Stimulated activated memory B cell treated with anti-CD40 and anti-IgM and Interleukin-4, amounts not matched to agents 10 μg/mL and 1 μg/mL and 100 μg/mL, for 72 hours (primary cell): ENCODE measurements at regions not wholly inside any gene's neighbourhood (a gene's known extent, or its start where the extent isn't known, plus 50 kb on each side); places are given as distances from the start of the nearest gene placed in this dataset.

Source experiments
- ATAC-seq: fragments of 150-1000 bp; cut with Tn5 transposase; 2 replicates; pipeline ENCODE4 v1.10.0; 2021
- H3K27ac Mint-ChIP-seq: one replicate; pipeline ENCODE4 v1.8.0; 2022; ENCODE audit warnings: mild to moderate bottlenecking, mixed read lengths
- H3K27me3 Mint-ChIP-seq: one replicate; pipeline ENCODE4 v1.8.0; 2022; ENCODE audit warnings: mixed read lengths
- H3K36me3 Mint-ChIP-seq: one replicate; pipeline ENCODE4 v1.8.0; 2022; ENCODE audit warnings: mixed read lengths
- H3K4me1 Mint-ChIP-seq: one replicate; pipeline ENCODE4 v1.8.0; 2022; ENCODE audit warnings: mixed read lengths
- H3K4me3 Mint-ChIP-seq: one replicate; pipeline ENCODE4 v1.8.0; 2022; ENCODE audit warnings: mild to moderate bottlenecking, moderate library complexity, mixed read lengths
- H3K9me3 Mint-ChIP-seq: one replicate; pipeline ENCODE4 v1.8.0; 2022; ENCODE audit warnings: mixed read lengths

DNA sequence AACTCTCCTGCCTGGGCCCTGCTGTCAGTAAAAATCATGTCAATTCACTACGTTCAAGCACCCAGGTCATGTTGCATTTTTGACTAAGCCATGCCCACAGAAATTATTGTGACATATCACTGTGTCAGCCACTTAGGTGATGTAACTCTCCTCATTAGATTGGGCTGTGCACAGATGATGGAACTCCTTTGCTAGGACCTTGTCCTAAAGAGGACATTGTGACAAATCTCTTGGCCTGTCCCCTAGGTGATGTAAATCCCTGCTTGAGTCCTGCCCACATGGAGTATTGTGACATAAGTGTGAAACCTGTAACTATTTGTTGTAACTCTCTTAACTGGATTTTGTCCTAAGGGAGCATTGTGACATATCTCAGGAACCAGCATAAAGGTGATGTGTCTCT lies 848.3 kb upstream of the TSPY4 start:
- Mint-ChIP-seq H3K27me3 (no peaks in the 10 kb centered on the region), H3K9me3 (no peaks in the 10 kb centered on the region), H3K27ac (no peak overlapping the region), H3K4me3 (no peak overlapping the region), H3K4me1 (no peaks in the 10 kb centered on the region), H3K36me3 (no peaks in the 10 kb centered on the region)
- no peak for ATAC-seq

DNA sequence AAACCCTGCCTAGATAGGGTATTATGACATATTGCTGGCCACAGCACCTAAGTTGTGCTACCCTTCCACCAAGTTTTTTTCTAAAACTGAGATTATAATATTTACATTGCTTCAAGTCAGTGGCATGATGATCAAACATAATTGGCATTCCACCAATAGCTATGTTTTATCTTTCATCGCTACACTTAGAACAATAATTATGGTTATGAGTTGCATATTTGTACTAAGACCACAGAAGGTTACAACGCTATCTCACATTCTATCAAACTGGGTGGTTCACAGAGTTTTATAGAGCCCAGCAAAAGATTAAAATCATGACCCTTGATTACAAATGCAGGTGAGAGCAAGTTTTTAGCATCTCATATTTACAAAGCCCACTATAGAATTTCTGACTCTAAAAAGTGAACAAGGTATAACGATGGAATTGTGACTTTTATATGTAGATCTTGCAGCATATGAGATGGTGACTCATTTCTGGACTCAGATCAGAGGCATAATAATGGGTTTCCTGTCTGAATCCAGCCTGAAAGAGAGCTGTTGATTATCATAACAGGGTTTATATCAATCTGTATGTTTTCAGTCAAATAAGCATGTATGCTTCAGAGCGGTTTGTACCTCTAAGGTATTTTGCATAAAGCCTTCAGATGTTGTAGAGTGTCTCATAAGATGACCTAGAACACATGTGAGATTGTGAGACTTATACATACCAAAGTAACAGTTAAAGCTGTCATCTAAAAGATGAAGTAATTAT lies 847.2 kb upstream of the TSPY4 start:
- no peaks in the 10 kb centered on the region for H3K9me3 Mint-ChIP-seq
- no peak overlapping the region for H3K4me3 Mint-ChIP-seq
- no peaks in the 10 kb centered on the region for H3K27me3 Mint-ChIP-seq
- no peak for ATAC-seq
- no peaks in the 10 kb centered on the region for H3K4me1 Mint-ChIP-seq
- H3K27ac Mint-ChIP-seq = no peak overlapping the region
- H3K36me3 Mint-ChIP-seq = no peaks in the 10 kb centered on the region

DNA sequence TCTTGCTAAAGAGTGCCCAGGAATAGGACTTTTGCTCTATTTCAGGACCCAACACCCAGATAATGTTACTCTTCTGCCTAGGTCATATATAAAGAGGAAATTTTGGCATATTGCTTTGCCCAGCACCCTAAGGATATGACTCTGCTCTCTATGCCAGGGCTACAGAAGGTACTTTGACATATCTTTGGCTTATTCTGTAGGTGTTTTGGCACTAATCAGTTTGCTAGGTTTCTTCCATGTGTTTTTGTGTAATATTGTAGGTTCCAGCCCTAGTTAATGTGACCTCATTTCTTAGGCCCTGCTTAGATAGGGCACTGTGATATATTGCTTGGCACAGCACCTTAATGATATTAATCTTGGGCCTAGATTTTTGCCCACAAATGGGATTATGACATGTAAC lies 842.9 kb upstream of the TSPY4 start:
- no peaks in the 10 kb centered on the region for H3K36me3 Mint-ChIP-seq
- ATAC-seq = no peak

DNA sequence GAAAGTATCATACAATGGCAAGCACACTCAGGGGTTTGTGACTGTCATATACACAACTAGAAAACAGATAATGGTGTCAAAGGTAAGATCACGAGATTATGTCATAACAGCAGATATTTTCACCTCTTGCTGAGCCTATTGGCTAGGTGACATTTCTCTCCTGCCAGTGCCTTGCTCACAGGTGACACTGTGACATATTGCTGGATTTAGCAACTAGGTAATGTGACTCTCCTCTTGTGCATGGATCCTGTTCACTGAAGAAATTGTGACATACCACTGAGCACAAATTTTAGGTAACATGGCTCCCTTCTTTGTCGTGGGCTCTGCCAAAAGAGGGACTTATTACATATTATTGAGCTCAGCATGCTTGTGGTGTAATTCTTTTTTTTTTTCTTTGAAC lies 842.0 kb upstream of the TSPY4 start:
- H3K9me3 Mint-ChIP-seq = no peaks in the 10 kb centered on the region
- no peak overlapping the region for H3K4me3 Mint-ChIP-seq
- no peaks in the 10 kb centered on the region for H3K4me1 Mint-ChIP-seq

More for the DNA sequence above, 842.9 kb upstream of the TSPY4 start:
- Mint-ChIP-seq H3K27ac (no peak overlapping the region), H3K4me1 (no peaks in the 10 kb centered on the region), H3K27me3 (no peaks in the 10 kb centered on the region), H3K9me3 (no peaks in the 10 kb centered on the region), H3K4me3 (no peak overlapping the region)

DNA sequence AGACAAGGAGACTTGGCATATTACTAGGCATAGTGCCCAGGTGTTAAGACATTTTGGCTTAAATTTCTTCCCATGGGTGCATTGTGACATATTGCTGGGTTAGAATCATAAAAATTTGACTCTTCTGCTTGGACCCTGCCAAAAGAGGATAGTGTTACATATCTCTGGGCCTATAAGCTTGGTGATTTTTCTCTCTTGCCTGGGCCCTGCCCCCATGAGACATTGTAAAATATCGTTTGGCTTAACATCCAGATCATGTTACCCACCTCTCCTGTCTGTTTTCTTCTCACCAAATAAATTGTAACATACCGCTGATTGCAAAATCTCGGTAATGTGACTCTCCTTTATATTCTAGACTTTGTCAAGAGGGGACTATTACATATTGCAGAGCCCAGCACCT lies 836.4 kb upstream of the TSPY4 start:
- Mint-ChIP-seq H3K27ac (no peak overlapping the region), H3K4me1 (no peaks in the 10 kb centered on the region), H3K4me3 (no peak overlapping the region), H3K9me3 (peaks cover 3% of the 10 kb centered on the region), H3K27me3 (no peaks in the 10 kb centered on the region), H3K36me3 (no peaks in the 10 kb centered on the region)
- ATAC-seq = no peak

More for the DNA sequence above, 842.0 kb upstream of the TSPY4 start:
- Mint-ChIP-seq H3K36me3 (no peaks in the 10 kb centered on the region), H3K27ac (no peak overlapping the region), H3K27me3 (no peaks in the 10 kb centered on the region)
- ATAC-seq = no peak

DNA sequence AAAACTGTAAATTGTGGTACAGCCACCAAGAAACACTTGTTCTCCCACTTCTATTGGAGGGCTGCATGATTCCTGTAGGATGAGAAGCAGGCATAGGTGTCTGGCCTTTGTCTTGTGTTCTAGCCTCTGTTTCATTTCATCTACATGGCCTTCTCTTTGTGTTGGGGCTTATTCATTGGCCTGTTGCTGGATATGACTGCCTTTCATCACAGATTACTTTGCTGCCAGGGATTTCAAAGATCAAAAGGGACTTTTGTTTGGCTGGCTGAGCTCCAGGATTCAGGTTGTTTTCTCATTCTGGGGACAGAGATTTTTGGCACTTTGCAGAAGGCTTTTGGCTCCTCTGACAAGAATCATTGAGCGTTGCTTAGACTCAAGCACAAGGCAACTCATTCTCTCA lies 803.8 kb upstream of the TSPY4 start:
- no peak overlapping the region for H3K27ac Mint-ChIP-seq
- no peak for ATAC-seq

DNA sequence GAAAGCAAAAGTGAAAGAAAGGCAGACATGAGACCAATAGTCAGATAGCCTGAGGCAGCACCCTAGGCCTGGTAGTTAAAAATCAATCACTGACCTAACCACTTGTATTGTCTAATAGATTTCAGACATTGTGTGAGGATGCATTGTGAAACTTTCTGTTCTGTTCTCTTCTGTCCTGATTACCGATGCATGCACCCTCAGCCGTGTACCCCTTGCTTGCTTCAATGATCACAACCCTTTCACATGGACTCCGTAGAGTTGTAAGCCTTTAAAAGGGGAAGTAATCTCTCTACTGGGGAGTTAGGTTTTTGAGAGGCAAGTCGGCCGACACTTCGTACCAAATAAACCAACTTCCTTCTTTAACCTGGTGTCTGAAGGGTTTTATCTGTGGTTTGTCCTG lies 801.6 kb upstream of the TSPY4 start:
- H3K36me3 Mint-ChIP-seq = no peaks in the 10 kb centered on the region
- H3K27me3 Mint-ChIP-seq = no peaks in the 10 kb centered on the region
- peak; percentile 99 for ATAC-seq
- peak overlapping the region; percentile 15 for H3K4me3 Mint-ChIP-seq
- H3K9me3 Mint-ChIP-seq = no peaks in the 10 kb centered on the region
- H3K27ac Mint-ChIP-seq = peak overlapping the region; percentile 35
- peaks cover 37% of the 10 kb centered on the region for H3K4me1 Mint-ChIP-seq

More for the DNA sequence above, 803.8 kb upstream of the TSPY4 start:
- Mint-ChIP-seq H3K9me3 (no peaks in the 10 kb centered on the region), H3K27me3 (no peaks in the 10 kb centered on the region), H3K4me3 (no peak overlapping the region), H3K36me3 (no peaks in the 10 kb centered on the region), H3K4me1 (peaks cover 37% of the 10 kb centered on the region)

DNA sequence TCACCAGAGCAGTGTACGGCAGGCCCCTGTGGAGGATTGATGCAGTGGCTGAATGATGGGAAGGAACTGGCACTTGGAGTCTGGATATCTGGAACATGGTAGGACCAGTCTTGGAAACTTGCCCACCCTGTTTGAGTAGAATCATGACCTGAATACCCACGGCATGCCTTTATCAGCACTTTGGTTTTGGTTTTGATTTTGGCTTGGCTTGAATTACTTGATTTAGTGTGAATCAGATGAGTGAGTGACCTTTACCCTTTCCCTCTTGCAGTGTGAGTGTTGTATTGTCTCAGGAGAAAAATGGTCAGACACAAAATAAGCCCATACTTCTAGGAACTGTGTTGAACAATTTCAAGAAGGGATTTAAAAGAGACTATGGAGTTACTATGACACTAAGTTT lies 801.0 kb upstream of the TSPY4 start:
- Mint-ChIP-seq H3K27ac (peak overlapping the region; percentile 35), H3K36me3 (no peaks in the 10 kb centered on the region), H3K27me3 (no peaks in the 10 kb centered on the region), H3K9me3 (no peaks in the 10 kb centered on the region), H3K4me1 (peaks cover 37% of the 10 kb centered on the region), H3K4me3 (peak overlapping the region; percentile 15)
- ATAC-seq = no peak

DNA sequence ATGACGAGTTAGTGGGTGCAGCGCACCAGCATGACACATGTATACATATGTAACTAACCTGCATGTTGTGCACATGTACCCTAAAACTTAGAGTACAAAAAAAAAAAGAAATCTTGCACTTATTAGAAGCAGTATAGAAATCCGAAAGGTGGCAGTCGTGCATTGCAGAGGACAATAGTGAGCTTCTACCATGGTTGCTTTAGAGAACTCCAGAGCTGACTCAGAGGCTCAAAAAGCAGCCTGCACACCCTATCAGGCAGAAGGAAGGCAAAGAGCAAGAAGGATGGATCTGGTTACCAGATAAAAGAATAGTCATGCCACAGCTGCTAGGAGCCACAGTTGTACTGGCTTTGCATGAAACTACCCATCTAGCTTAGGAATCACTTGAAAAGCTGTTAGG lies 796.0 kb upstream of the TSPY4 start:
- Mint-ChIP-seq H3K4me3 (no peak overlapping the region), H3K4me1 (peaks cover 33% of the 10 kb centered on the region), H3K36me3 (no peaks in the 10 kb centered on the region), H3K27ac (no peak overlapping the region), H3K27me3 (no peaks in the 10 kb centered on the region), H3K9me3 (no peaks in the 10 kb centered on the region)
- no peak for ATAC-seq

DNA sequence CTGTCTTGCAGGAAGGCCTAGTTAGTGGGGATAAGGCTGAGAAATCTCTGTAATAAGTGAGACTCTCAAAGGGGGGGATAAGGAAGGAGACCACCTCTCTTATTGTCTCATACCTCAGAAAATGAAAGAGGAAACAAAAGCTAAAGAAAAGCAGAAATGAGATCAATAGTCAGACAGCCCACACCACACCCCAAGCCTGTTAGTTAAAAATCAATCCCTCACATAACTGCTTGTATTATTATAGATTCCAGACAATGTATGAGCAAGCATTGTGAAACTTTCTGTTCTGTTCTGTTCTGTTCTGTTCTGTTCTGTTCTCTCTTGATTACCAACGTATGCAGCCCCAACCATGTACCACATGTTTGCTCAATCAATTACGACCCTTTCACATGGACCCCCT lies 792.5 kb upstream of the TSPY4 start:
- H3K36me3 Mint-ChIP-seq = no peaks in the 10 kb centered on the region
- no peaks in the 10 kb centered on the region for H3K27me3 Mint-ChIP-seq
- H3K27ac Mint-ChIP-seq = no peak overlapping the region
- H3K4me3 Mint-ChIP-seq = no peak overlapping the region
- no peaks in the 10 kb centered on the region for H3K9me3 Mint-ChIP-seq
- peak; percentile 53 for ATAC-seq
- peaks cover 15% of the 10 kb centered on the region for H3K4me1 Mint-ChIP-seq

DNA sequence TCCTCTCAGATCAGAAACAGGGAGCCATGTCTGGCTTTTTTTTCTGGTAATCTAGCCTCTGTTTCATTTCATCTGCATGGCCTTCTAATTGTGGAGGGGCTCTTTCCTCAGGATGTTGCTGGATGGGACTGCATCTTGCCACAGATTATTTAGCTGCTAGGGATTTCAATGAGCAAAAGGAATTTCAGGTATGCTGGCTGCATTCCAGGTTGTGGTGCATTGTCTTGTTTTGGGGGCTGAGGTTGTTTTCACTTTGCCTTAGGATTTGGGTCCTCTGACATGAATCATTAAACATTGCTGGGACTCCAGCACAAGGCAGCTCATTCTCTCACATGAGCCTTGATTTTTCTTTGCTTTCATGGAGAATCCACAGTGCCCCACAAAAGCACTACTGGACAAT lies 789.3 kb upstream of the TSPY4 start:
- no peak overlapping the region for H3K27ac Mint-ChIP-seq
- H3K36me3 Mint-ChIP-seq = no peaks in the 10 kb centered on the region
- H3K4me3 Mint-ChIP-seq = no peak overlapping the region
- no peaks in the 10 kb centered on the region for H3K27me3 Mint-ChIP-seq
- no peaks in the 10 kb centered on the region for H3K9me3 Mint-ChIP-seq
- peaks cover 15% of the 10 kb centered on the region for H3K4me1 Mint-ChIP-seq
- ATAC-seq = no peak

DNA sequence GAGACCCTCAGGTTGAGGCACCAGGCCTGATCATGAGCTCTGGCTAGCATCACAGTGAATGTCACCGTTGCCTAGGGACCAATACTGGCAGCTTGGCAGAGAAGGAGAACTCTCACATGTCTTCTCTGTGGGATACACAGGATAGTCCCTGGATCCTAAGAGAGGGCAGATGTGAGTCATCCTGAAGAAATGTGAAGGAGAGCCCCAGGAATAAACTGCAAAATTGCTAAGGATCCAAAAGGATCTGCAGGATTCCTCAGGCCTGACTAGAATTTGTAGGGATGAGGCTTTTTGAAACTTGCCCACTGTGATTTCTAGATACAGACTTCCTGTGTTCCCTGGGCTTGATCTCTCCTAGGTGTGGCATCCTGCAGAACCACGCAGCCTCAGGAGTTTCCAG lies 785.9 kb upstream of the TSPY4 start:
- H3K27ac Mint-ChIP-seq = no peak overlapping the region
- no peaks in the 10 kb centered on the region for H3K4me1 Mint-ChIP-seq
- H3K4me3 Mint-ChIP-seq = no peak overlapping the region
- H3K9me3 Mint-ChIP-seq = no peaks in the 10 kb centered on the region
- no peak for ATAC-seq
- H3K36me3 Mint-ChIP-seq = no peaks in the 10 kb centered on the region
- no peaks in the 10 kb centered on the region for H3K27me3 Mint-ChIP-seq

DNA sequence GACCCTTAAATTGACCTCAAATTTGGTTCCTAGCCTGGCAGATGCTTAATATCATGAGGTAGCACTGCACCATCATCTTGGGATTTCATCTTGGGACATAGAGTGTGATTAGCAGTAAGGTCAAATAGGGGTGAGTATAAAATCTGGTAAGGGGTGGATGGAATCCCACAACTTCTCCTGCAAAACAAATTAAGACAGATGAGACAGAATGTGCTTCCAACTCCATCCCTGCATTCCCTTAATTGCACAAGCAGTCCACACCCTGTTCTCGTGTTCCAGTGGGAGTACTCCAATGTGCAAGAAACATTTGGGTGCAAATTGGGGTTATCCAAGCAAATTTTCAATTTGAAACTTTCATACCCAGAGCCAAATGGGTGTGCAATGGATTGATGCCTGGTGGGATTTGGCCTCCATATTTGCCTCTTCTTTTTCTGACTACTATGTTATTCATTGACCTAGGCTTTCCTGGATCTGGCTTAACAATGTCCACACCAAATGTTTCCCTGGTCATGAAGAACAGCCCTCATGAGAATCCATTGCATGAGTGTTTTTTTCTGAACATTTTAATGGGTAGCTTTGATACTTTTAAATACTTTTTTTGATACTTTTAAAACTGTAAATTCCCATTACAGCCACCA lies 785.0 kb upstream of the TSPY4 start:
- ATAC-seq = no peak
- Mint-ChIP-seq H3K4me1 (no peaks in the 10 kb centered on the region), H3K27ac (no peak overlapping the region), H3K27me3 (no peaks in the 10 kb centered on the region), H3K4me3 (no peak overlapping the region), H3K9me3 (no peaks in the 10 kb centered on the region), H3K36me3 (no peaks in the 10 kb centered on the region)

DNA sequence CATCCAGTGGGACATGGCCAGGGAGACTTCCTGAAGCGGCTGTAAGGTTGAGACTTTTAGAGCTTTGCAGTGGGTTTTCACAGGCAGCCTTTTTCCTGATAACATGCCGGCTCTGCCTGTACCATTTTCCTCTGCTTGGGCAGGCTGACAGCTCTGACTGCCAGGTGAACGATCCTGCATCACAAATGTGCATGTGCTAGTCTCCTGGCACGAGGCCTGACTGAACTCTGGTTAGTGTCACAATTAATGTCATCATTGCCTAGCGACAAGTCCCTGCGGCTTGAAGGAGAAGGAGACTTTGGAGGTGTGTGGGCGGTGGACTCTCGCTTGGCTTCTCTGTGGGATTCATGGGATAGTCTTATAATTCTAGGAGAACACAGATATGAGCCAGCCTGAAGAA lies 783.6 kb upstream of the TSPY4 start:
- no peak for ATAC-seq
- no peaks in the 10 kb centered on the region for H3K27me3 Mint-ChIP-seq
- peaks cover 6% of the 10 kb centered on the region for H3K4me1 Mint-ChIP-seq
- H3K36me3 Mint-ChIP-seq = no peaks in the 10 kb centered on the region
- H3K27ac Mint-ChIP-seq = no peak overlapping the region
- no peak overlapping the region for H3K4me3 Mint-ChIP-seq
- no peaks in the 10 kb centered on the region for H3K9me3 Mint-ChIP-seq

DNA sequence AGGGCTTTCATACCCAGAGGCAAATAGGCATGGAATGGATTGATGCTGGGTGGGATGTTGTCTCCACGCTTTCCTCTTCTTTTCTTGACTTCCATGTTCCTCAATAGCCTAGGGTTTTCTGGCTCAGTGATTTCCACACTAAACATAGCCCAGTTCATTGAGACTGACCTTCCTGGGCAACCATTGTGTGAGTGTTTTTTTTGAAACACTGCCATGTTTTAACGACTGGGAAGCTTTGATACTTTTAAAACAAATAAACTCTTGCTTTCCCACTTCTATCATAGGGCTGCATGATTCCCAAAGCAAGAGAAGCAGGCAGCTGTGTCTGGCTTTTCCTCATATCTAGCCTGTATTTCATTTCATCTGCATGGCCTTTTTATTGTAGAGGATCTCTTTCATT lies 775.9 kb upstream of the TSPY4 start:
- no peaks in the 10 kb centered on the region for H3K27me3 Mint-ChIP-seq
- peaks cover 6% of the 10 kb centered on the region for H3K4me1 Mint-ChIP-seq
- no peak for ATAC-seq
- no peak overlapping the region for H3K4me3 Mint-ChIP-seq
- H3K36me3 Mint-ChIP-seq = no peaks in the 10 kb centered on the region
- no peaks in the 10 kb centered on the region for H3K9me3 Mint-ChIP-seq
- H3K27ac Mint-ChIP-seq = no peak overlapping the region

DNA sequence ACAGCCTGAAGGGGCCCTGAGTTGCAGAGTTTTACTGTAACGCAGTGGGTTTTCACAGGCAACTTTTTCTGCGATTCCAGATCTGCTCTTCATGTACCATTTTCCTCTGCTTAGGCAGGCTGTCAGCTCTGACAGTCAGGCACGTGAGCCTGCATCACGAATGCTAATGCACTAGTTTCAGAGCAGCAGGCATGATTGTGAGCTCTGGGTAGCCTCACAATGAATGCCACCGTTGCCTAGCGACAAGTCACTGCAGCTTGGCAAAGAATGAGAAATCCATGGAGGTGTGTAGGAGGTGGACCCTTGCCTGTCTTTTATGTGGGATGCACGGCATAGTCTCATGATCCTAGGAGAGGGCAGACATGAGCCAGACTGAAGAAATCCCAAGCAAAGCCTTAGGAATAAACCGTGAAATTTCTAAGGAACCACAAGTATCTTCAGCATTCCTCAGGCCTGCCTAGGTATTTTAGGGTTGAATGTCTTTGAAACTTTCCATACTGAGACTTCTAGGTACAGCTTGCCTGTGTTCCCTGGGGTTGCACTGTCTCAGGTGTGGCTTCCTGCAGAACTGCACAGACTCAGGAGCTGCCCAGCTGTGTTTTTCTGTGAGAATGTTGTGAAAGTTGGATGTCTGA lies 774.7 kb upstream of the TSPY4 start:
- H3K4me1 Mint-ChIP-seq = peaks cover 6% of the 10 kb centered on the region
- H3K36me3 Mint-ChIP-seq = no peaks in the 10 kb centered on the region
- H3K4me3 Mint-ChIP-seq = no peak overlapping the region
- no peak for ATAC-seq
- H3K27ac Mint-ChIP-seq = no peak overlapping the region
- H3K27me3 Mint-ChIP-seq = no peaks in the 10 kb centered on the region
- no peaks in the 10 kb centered on the region for H3K9me3 Mint-ChIP-seq
